ENCODE measurements at regions not wholly inside any gene's neighbourhood (a gene's known extent, or its start where the extent isn't known, plus 50 kb on each side); places are given as distances from the start of the nearest gene placed in this dataset.

GRCh38 chr18:76258209-76258608 lies 236.8 kb downstream of the ZNF516 start:
- no peak overlapping the region for H3K4me2 ChIP-seq (ENCODE audit: low read length)
- H3K36me3 ChIP-seq (ENCODE audit: control insufficient read depth, insufficient read depth, low read length) = no peaks in the 10 kb centered on the region
- TF ChIP-seq, protein P1, sequence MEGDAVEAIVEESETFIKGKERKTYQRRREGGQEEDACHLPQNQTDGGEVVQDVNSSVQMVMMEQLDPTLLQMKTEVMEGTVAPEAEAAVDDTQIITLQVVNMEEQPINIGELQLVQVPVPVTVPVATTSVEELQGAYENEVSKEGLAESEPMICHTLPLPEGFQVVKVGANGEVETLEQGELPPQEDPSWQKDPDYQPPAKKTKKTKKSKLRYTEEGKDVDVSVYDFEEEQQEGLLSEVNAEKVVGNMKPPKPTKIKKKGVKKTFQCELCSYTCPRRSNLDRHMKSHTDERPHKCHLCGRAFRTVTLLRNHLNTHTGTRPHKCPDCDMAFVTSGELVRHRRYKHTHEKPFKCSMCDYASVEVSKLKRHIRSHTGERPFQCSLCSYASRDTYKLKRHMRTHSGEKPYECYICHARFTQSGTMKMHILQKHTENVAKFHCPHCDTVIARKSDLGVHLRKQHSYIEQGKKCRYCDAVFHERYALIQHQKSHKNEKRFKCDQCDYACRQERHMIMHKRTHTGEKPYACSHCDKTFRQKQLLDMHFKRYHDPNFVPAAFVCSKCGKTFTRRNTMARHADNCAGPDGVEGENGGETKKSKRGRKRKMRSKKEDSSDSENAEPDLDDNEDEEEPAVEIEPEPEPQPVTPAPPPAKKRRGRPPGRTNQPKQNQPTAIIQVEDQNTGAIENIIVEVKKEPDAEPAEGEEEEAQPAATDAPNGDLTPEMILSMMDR (IDR thresholded peaks at IDR 0.05) = no peak
- no peak overlapping the region for H2AFZ ChIP-seq
- H3K9ac ChIP-seq = no peak overlapping the region
- no peaks in the 10 kb centered on the region for H3K9me3 ChIP-seq (ENCODE audit: control insufficient read depth, low read length)
- no peaks in the 10 kb centered on the region for H3K79me2 ChIP-seq
- no peaks in the 10 kb centered on the region for H3K4me1 ChIP-seq
- no peak overlapping the region for H3K27ac ChIP-seq
- no peaks in the 10 kb centered on the region for H3K27me3 ChIP-seq (ENCODE audit: control insufficient read depth, insufficient read depth, low read length)
- no peak overlapping the region for H3K4me3 ChIP-seq (ENCODE audit: low read depth, low read length)

GRCh38 chr18:76255070-76255683 lies 239.9 kb downstream of the ZNF516 start:
- H3K4me2 ChIP-seq (ENCODE audit: low read length) = no peak overlapping the region
- H3K27ac ChIP-seq = no peak overlapping the region
- TF ChIP-seq, protein P1 (IDR thresholded peaks at IDR 0.05) = no peak
- H3K4me3 ChIP-seq (ENCODE audit: low read depth, low read length) = no peak overlapping the region
- H3K9ac ChIP-seq = no peak overlapping the region
- H3K4me1 ChIP-seq = no peaks in the 10 kb centered on the region
- H3K27me3 ChIP-seq (ENCODE audit: control insufficient read depth, insufficient read depth, low read length) = no peaks in the 10 kb centered on the region
- no peaks in the 10 kb centered on the region for H3K36me3 ChIP-seq (ENCODE audit: control insufficient read depth, insufficient read depth, low read length)
- no peaks in the 10 kb centered on the region for H3K9me3 ChIP-seq (ENCODE audit: control insufficient read depth, low read length)
- H2AFZ ChIP-seq = no peak overlapping the region
- H3K79me2 ChIP-seq = no peaks in the 10 kb centered on the region

GRCh38 chr18:76252880-76253279 lies 242.2 kb downstream of the ZNF516 start:
- Histone ChIP-seq H3K36me3 (ENCODE audit: control insufficient read depth, insufficient read depth, low read length) (no peaks in the 10 kb centered on the region), H2AFZ (no peak overlapping the region), H3K4me2 (ENCODE audit: low read length) (no peak overlapping the region), H3K4me1 (no peaks in the 10 kb centered on the region), H3K27ac (no peak overlapping the region), H3K27me3 (ENCODE audit: control insufficient read depth, insufficient read depth, low read length) (no peaks in the 10 kb centered on the region), H3K79me2 (no peaks in the 10 kb centered on the region), H3K4me3 (ENCODE audit: low read depth, low read length) (no peak overlapping the region), H3K9me3 (ENCODE audit: control insufficient read depth, low read length) (no peaks in the 10 kb centered on the region), H3K9ac (no peak overlapping the region)
- TF ChIP-seq, protein P1 (IDR thresholded peaks at IDR 0.05) = no peak

GRCh38 chr18:76252139-76252538 lies 242.9 kb downstream of the ZNF516 start:
- H3K27me3 ChIP-seq (ENCODE audit: control insufficient read depth, insufficient read depth, low read length) = no peaks in the 10 kb centered on the region
- no peak overlapping the region for H3K4me3 ChIP-seq (ENCODE audit: low read depth, low read length)
- H3K79me2 ChIP-seq = no peaks in the 10 kb centered on the region
- no peaks in the 10 kb centered on the region for H3K4me1 ChIP-seq
- H3K4me2 ChIP-seq (ENCODE audit: low read length) = no peak overlapping the region
- H3K27ac ChIP-seq = no peak overlapping the region
- no peaks in the 10 kb centered on the region for H3K9me3 ChIP-seq (ENCODE audit: control insufficient read depth, low read length)
- H2AFZ ChIP-seq = no peak overlapping the region
- TF ChIP-seq, protein P1 (IDR thresholded peaks at IDR 0.05) = no peak
- H3K9ac ChIP-seq = no peak overlapping the region
- H3K36me3 ChIP-seq (ENCODE audit: control insufficient read depth, insufficient read depth, low read length) = no peaks in the 10 kb centered on the region

GRCh38 chr18:76251691-76252090 lies 243.4 kb downstream of the ZNF516 start:
- no peak overlapping the region for H3K4me3 ChIP-seq (ENCODE audit: low read depth, low read length)
- H3K27ac ChIP-seq = no peak overlapping the region
- no peak overlapping the region for H2AFZ ChIP-seq
- H3K27me3 ChIP-seq (ENCODE audit: control insufficient read depth, insufficient read depth, low read length) = no peaks in the 10 kb centered on the region
- no peaks in the 10 kb centered on the region for H3K4me1 ChIP-seq
- H3K79me2 ChIP-seq = no peaks in the 10 kb centered on the region
- H3K9me3 ChIP-seq (ENCODE audit: control insufficient read depth, low read length) = no peaks in the 10 kb centered on the region
- H3K4me2 ChIP-seq (ENCODE audit: low read length) = no peak overlapping the region
- no peaks in the 10 kb centered on the region for H3K36me3 ChIP-seq (ENCODE audit: control insufficient read depth, insufficient read depth, low read length)
- H3K9ac ChIP-seq = no peak overlapping the region
- TF ChIP-seq, protein P1 (IDR thresholded peaks at IDR 0.05) = no peak
